AG09319 (cell line): ENCODE measurements at regions not wholly inside any gene's neighbourhood (a gene's known extent, or its start where the extent isn't known, plus 50 kb on each side); places are given as distances from the start of the nearest gene placed in this dataset.
"Not testable (repeated sequence)": the region's sequence is repeated elsewhere in the genome, so short reads cannot be mapped to it uniquely, and the experiment has no call there.

Source experiments
- DNase-seq: peaks from one replicate; pipeline ENCODE4 v3.0.0-alpha.2; 2010; ENCODE audit warnings: low read depth; ENCODE audit errors: extremely low read depth
- TF ChIP-seq, protein P1 (sequence below): IDR thresholded peaks from 2 replicates; pipeline ENCODE4 v1.5.1; 2011; ENCODE audit warnings: low read depth, mild to moderate bottlenecking, inconsistent platforms, low read length, moderate library complexity

- peak; percentile 8 for DNase-seq
- TF ChIP-seq, protein P1, sequence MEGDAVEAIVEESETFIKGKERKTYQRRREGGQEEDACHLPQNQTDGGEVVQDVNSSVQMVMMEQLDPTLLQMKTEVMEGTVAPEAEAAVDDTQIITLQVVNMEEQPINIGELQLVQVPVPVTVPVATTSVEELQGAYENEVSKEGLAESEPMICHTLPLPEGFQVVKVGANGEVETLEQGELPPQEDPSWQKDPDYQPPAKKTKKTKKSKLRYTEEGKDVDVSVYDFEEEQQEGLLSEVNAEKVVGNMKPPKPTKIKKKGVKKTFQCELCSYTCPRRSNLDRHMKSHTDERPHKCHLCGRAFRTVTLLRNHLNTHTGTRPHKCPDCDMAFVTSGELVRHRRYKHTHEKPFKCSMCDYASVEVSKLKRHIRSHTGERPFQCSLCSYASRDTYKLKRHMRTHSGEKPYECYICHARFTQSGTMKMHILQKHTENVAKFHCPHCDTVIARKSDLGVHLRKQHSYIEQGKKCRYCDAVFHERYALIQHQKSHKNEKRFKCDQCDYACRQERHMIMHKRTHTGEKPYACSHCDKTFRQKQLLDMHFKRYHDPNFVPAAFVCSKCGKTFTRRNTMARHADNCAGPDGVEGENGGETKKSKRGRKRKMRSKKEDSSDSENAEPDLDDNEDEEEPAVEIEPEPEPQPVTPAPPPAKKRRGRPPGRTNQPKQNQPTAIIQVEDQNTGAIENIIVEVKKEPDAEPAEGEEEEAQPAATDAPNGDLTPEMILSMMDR: no peak
Observed at GRCh38 chr6:112912416-112913101, 565.4 kb downstream of the RFPL4B start.

DNA sequence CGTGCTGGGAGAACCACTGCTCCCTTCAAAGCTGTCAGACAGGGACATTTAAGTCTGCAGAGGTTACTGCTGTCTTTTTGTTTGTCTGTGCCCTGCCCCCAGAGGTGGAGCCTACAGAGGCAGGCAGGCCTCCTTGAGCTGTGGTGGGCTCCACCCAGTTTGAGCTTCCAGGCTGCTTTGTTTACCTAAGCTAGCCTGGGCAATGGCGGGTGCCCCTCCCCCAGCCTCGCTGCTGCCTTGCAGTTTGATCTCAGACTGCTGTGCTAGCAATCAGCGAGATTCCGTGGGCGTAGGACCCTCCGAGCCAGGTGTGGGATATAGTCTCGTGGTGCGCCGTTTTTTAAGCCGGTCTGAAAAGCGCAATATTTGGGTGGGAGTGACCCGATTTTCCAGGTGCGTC lies 572.6 kb downstream of the RFPL4B start:
- DNase-seq: not testable (repeated sequence)

- TF ChIP-seq, protein P1: no peak
- DNase-seq: no peak
Observed at GRCh38 chr6:112920994-112921393, 573.9 kb downstream of the RFPL4B start.

DNA sequence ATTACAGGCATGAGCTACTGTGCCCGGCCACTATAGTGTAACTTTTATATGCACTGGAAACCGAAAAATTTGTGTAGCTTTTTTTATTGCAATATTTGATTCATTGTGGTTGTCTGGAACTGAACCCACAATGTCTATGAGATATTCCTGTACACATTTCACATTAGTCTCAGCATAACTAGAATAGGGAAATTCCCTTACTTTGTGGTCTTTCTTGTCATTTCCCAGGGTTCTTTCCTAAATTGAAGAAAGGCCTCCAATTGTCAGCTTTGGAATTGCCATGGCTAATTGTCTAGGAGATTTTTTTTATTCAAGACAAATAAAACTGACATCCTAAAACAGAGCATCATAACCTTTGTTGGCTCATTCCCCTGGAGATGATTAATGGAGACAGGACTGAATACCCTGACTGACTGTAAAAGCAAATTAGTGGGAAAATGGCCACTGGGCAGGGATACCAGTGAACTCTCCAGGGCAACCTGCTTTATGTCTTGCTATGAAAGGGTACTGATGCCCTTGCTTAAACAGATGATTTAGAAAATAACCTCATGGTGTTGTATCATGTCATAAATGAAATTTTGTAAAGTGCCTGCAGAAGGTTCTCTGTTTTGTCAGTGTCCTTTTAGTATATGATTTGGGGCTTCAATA lies 576.9 kb downstream of the RFPL4B start:
- no peak for DNase-seq
- TF ChIP-seq, protein P1: no peak

DNA sequence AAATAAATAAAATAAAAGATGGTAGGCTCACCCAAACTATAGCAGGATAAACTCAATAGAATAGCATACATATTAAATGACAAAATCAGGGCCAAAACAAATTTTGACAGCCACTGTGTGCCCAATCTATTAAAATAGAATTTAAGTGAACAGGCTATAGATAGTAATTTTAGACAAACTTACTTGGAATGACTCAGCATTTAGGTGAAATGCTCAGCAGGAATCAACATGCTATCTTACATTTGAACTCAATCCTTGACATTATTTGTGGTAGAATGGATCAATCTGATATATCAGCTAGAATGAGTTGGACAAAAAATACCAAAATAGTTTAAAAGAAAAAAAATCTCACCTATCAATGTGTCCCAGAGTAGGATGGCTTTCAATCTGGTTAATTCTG lies 578.6 kb downstream of the RFPL4B start:
- TF ChIP-seq, protein P1: no peak
- no peak for DNase-seq

DNA sequence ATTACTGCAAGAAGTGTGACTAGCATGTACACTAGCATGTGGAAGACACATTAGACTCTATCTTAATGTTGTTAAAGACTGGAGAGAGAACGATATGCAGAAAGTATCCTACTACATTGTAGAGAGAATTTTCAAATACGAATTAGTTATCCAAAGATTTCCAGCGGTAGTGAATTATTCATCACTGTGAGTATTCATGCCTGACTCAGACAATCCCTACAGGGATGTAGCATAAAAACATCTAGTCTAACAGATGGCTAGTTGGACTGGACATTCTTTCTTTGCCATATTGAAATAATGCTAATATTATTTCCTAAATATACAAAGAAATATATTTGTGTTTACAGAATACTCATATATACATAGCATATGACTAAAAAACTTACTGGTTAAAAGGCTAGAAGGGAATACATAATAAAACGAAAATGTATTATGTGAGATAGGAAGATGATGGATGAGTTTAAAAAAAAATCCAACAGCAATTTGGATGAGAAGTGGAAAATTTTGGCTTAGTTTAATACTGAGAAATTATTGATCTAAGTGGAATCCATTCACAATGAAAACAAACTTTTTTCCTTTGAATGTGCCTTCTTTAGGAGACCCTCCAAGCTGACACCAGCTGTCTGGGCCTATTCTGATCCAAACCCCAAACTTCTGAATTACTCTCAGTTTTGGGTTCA lies 580.7 kb downstream of the RFPL4B start:
- no peak for DNase-seq
- TF ChIP-seq, protein P1: no peak

DNA sequence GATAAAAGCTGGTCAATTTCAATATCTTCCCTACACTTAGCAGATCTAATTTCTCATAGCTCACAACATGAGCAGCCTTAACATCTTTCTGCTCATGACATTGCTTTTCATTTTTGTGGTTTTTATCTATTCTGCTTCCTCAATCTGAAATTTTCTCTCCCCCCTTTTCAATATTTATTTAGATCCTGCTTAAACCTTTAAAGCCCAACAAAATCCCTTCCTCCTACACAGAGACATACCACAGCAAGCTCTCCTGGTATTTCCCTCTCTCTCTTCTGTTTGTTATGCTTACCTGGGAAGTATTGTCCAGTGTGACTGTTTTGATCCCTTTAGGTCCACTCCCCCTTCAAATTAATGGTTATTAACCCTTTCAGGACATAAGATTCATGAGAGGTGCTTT lies 582.5 kb downstream of the RFPL4B start:
- TF ChIP-seq, protein P1: no peak

More for the DNA sequence above, 582.5 kb downstream of the RFPL4B start:
- DNase-seq: no peak
